Progenitor cell of endocrine pancreas (in vitro differentiated cells): ENCODE measurements at regions not wholly inside any gene's neighbourhood (a gene's known extent, or its start where the extent isn't known, plus 50 kb on each side); places are given as distances from the start of the nearest gene placed in this dataset.

ENCODE experiments used
- DNase-seq: peaks from one replicate; pipeline ENCODE4 v3.0.0; 2021; ENCODE audit warnings: low spot score; ENCODE audit not compliant: unreplicated experiment
- H3K27ac Mint-ChIP-seq: 2 replicates; pipeline ENCODE4 v1.8.0; 2021; ENCODE audit warnings: mild to moderate bottlenecking, moderate library complexity, mixed read lengths
- H3K27me3 Mint-ChIP-seq: 2 replicates; pipeline ENCODE4 v1.8.0; 2021; ENCODE audit warnings: mixed read lengths
- H3K36me3 Mint-ChIP-seq: 2 replicates; pipeline ENCODE4 v1.8.0; 2022; ENCODE audit warnings: mixed read lengths; ENCODE audit not compliant: insufficient read depth
- H3K4me1 Mint-ChIP-seq: 2 replicates; pipeline ENCODE4 v1.8.0; 2021; ENCODE audit warnings: low read depth, mixed read lengths
- H3K4me3 Mint-ChIP-seq: 2 replicates; pipeline ENCODE4 v1.8.0; 2021; ENCODE audit warnings: low read depth, mild to moderate bottlenecking, moderate library complexity, mixed read lengths
- H3K9me3 Mint-ChIP-seq: 2 replicates; pipeline ENCODE4 v1.8.0; 2021; ENCODE audit warnings: low read depth, mixed read lengths
- TF ChIP-seq, protein P1 (sequence below): fragments of 200-600 bp; sonication (generic); IDR thresholded peaks from one replicate; pipeline ENCODE4 v1.5.0; 2021; ENCODE audit warnings: antibody characterized with exemption, mild to moderate bottlenecking; ENCODE audit not compliant: unreplicated experiment

- H3K4me3 Mint-ChIP-seq: no peak overlapping the region
Observed at GRCh38 chr6:151167034-151167433, 72.7 kb upstream of the AKAP12 start.

DNA sequence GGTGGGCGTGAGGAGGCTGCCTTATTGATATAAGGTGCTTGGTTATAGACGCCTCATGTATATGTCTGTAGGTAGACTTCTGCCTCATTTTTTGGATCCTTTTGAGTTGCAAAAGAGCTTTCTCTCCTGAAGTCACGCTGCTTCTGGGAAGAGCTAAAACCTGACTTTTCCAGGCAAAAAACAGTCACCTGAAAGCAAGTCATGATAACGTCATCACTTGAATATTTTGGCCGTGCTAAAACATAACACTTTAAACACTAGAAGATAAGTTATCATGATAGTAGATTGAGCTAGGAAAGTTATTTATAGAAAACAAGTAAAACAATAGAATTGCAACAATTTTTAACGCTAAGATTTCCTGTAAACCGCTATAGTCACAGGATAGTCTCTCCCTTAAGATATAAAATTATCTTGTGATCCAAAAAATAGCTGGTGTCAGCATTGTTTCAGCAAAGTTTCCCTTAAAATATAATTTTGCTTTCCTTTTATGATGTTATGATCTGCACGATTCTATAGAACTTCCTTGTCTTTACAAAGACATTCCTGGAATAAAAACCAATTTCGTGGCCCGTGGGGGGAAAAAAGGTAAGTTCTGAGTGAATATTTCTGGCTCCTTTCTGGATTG is 69.0 kb upstream of the AKAP12 start:
- Mint-ChIP-seq H3K27ac (no peak overlapping the region), H3K9me3 (no peaks in the 10 kb centered on the region), H3K27me3 (peaks cover 16% of the 10 kb centered on the region), H3K4me1 (no peaks in the 10 kb centered on the region), H3K36me3 (no peaks in the 10 kb centered on the region), H3K4me3 (no peak overlapping the region)
- DNase-seq: no peak
- TF ChIP-seq, protein P1, sequence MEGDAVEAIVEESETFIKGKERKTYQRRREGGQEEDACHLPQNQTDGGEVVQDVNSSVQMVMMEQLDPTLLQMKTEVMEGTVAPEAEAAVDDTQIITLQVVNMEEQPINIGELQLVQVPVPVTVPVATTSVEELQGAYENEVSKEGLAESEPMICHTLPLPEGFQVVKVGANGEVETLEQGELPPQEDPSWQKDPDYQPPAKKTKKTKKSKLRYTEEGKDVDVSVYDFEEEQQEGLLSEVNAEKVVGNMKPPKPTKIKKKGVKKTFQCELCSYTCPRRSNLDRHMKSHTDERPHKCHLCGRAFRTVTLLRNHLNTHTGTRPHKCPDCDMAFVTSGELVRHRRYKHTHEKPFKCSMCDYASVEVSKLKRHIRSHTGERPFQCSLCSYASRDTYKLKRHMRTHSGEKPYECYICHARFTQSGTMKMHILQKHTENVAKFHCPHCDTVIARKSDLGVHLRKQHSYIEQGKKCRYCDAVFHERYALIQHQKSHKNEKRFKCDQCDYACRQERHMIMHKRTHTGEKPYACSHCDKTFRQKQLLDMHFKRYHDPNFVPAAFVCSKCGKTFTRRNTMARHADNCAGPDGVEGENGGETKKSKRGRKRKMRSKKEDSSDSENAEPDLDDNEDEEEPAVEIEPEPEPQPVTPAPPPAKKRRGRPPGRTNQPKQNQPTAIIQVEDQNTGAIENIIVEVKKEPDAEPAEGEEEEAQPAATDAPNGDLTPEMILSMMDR: no peak

More at GRCh38 chr6:151167034-151167433, 72.7 kb upstream of the AKAP12 start:
- Mint-ChIP-seq H3K4me1 (no peaks in the 10 kb centered on the region), H3K36me3 (no peaks in the 10 kb centered on the region), H3K27ac (no peak overlapping the region), H3K27me3 (peaks cover 15% of the 10 kb centered on the region), H3K9me3 (no peaks in the 10 kb centered on the region)
- DNase-seq: no peak
- TF ChIP-seq, protein P1: no peak

DNA sequence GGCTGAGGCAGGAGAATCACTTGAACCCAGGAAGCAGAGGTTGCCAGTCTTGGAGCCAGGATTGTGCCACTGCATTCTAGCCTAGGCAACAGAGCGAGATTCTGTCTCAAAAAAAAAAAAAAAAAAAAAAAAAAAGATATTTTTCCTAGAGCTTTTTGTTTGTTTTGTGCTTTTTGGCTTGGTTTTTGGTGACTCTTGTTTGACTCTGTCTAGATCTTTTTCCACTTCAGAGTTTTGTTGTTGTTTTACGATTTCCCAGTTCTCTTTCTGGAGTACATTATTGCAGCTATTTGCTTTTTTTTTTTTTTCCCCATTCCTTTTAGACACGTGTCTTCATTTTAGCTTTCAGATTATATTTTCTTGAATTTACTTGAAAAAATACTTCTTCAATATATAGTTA is 67.0 kb upstream of the AKAP12 start:
- no peak overlapping the region for H3K27ac Mint-ChIP-seq
- TF ChIP-seq, protein P1: no peak
- H3K36me3 Mint-ChIP-seq: no peaks in the 10 kb centered on the region
- no peaks in the 10 kb centered on the region for H3K9me3 Mint-ChIP-seq
- peaks cover 18% of the 10 kb centered on the region for H3K27me3 Mint-ChIP-seq
- H3K4me1 Mint-ChIP-seq: no peaks in the 10 kb centered on the region
- H3K4me3 Mint-ChIP-seq: no peak overlapping the region
- DNase-seq: no peak

DNA sequence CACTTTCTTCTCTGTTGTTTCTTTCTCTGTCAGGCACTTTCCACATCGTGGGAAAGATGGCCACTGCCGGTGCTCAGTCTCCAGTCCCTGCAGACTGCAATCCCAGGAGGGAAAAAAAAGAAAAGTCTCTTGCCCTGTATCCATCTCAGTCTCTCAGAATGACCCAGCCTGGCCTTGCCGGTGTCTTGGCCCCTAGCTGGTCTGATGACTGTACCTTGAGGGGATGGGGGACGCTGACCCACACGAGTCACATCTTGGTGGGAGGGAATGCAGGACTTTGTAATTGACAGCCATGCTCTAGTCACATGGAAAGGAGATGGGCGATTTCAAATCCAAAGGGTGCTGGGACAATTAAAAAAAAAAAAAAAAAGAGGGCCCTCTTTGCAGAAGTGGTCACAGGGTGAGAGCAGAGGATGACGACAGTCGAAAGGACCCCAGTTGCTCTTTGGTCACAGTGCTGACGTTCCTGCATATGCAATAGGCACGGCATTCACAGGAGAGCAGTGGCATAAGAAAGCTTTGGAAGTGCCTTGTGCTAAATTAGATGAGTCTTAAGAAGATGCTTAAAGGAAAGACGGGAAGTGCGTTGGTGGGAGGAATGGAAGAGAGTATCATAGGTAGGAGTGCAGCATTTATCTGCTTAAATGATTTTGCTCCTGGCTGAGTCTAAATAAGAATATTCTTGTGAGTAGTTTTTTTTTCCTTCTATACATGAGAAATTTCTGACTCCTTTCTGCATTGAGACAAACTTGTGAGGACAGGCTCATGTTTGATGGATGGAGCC is 63.9 kb upstream of the AKAP12 start:
- Mint-ChIP-seq H3K4me3 (no peak overlapping the region), H3K36me3 (no peaks in the 10 kb centered on the region), H3K4me1 (peaks cover 2% of the 10 kb centered on the region), H3K9me3 (no peaks in the 10 kb centered on the region), H3K27me3 (peaks cover 24% of the 10 kb centered on the region), H3K27ac (no peak overlapping the region)
- TF ChIP-seq, protein P1: no peak
- no peak for DNase-seq

GRCh38 chr6:151176911-151177770 is 62.6 kb upstream of the AKAP12 start:
- Mint-ChIP-seq H3K27ac (no peak overlapping the region), H3K9me3 (no peaks in the 10 kb centered on the region)

More at GRCh38 chr6:151176911-151177770, 62.6 kb upstream of the AKAP12 start:
- no peaks in the 10 kb centered on the region for H3K36me3 Mint-ChIP-seq
- TF ChIP-seq, protein P1: no peak
- H3K27me3 Mint-ChIP-seq: peaks cover 18% of the 10 kb centered on the region
- no peak overlapping the region for H3K4me3 Mint-ChIP-seq
- H3K4me1 Mint-ChIP-seq: peaks cover 3% of the 10 kb centered on the region
- no peak for DNase-seq
